ENCODE measurements at regions not wholly inside any gene's neighbourhood (a gene's known extent, or its start where the extent isn't known, plus 50 kb on each side); places are given as distances from the start of the nearest gene placed in this dataset.

- TF ChIP-seq, protein P1, sequence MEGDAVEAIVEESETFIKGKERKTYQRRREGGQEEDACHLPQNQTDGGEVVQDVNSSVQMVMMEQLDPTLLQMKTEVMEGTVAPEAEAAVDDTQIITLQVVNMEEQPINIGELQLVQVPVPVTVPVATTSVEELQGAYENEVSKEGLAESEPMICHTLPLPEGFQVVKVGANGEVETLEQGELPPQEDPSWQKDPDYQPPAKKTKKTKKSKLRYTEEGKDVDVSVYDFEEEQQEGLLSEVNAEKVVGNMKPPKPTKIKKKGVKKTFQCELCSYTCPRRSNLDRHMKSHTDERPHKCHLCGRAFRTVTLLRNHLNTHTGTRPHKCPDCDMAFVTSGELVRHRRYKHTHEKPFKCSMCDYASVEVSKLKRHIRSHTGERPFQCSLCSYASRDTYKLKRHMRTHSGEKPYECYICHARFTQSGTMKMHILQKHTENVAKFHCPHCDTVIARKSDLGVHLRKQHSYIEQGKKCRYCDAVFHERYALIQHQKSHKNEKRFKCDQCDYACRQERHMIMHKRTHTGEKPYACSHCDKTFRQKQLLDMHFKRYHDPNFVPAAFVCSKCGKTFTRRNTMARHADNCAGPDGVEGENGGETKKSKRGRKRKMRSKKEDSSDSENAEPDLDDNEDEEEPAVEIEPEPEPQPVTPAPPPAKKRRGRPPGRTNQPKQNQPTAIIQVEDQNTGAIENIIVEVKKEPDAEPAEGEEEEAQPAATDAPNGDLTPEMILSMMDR (conservative IDR thresholded peaks at IDR 0.05 in 1 of 2, IDR thresholded peaks at IDR 0.05 in 1 of 2; ENCODE audit: low read depth in 1 of 2, low read length in 2 of 2) = no peak
- no peak for TF ChIP-seq EZH2 (IDR thresholded peaks at IDR 0.05; ENCODE audit: low read length, missing control alignments)
Observed at GRCh38 chr11:23859087-23859486, 637.8 kb upstream of the LUZP2 start.
